GM19463 (cell line): ENCODE measurements at regions not wholly inside any gene's neighbourhood (a gene's known extent, or its start where the extent isn't known, plus 50 kb on each side); places are given as distances from the start of the nearest gene placed in this dataset.

Experiments used
- ATAC-seq: cut with Tn5 transposase; IDR thresholded peaks from one replicate; pipeline ENCODE4 v1.9.1; 2021; ENCODE audit warnings: mild to moderate bottlenecking, moderate library complexity; ENCODE audit not compliant: unreplicated experiment

GRCh38 chr2:14120376-14120775, 512.1 kb upstream of the LRATD1 start:
- no peak for ATAC-seq

GRCh38 chr2:14123436-14124103, 508.9 kb upstream of the LRATD1 start:
- ATAC-seq: no peak

GRCh38 chr2:14125624-14126293, 506.8 kb upstream of the LRATD1 start:
- no peak for ATAC-seq

GRCh38 chr2:14126846-14127245, 505.7 kb upstream of the LRATD1 start:
- no peak for ATAC-seq

GRCh38 chr2:14127765-14128164, 504.8 kb upstream of the LRATD1 start:
- ATAC-seq: no peak

GRCh38 chr2:14132386-14132785, 500.1 kb upstream of the LRATD1 start:
- ATAC-seq: no peak

GRCh38 chr2:14134771-14135170, 497.7 kb upstream of the LRATD1 start:
- ATAC-seq: no peak

GRCh38 chr2:14136030-14136429, 496.5 kb upstream of the LRATD1 start:
- ATAC-seq: no peak

GRCh38 chr2:14137643-14138042, 494.9 kb upstream of the LRATD1 start:
- ATAC-seq: no peak

- no peak for ATAC-seq
Measured at GRCh38 chr2:14140009-14140550, 492.4 kb upstream of the LRATD1 start.

GRCh38 chr2:14143435-14143834, 489.1 kb upstream of the LRATD1 start:
- ATAC-seq: no peak

- no peak for ATAC-seq
Measured at GRCh38 chr2:14148216-14148615, 484.3 kb upstream of the LRATD1 start.

GRCh38 chr2:14157816-14158215, 474.7 kb upstream of the LRATD1 start:
- no peak for ATAC-seq

- no peak for ATAC-seq
Measured at GRCh38 chr2:14180333-14180732, 452.2 kb upstream of the LRATD1 start.

- ATAC-seq: no peak
Measured at GRCh38 chr2:14182227-14182946, 450.1 kb upstream of the LRATD1 start.

- no peak for ATAC-seq
Measured at GRCh38 chr2:14185906-14186305, 446.6 kb upstream of the LRATD1 start.

- no peak for ATAC-seq
Measured at GRCh38 chr2:14188446-14188845, 444.1 kb upstream of the LRATD1 start.

- no peak for ATAC-seq
Measured at GRCh38 chr2:14189929-14190328, 442.6 kb upstream of the LRATD1 start.

GRCh38 chr2:14194233-14194632, 438.3 kb upstream of the LRATD1 start:
- ATAC-seq: no peak

- ATAC-seq: no peak
Measured at GRCh38 chr2:14197293-14197692, 435.2 kb upstream of the LRATD1 start.

GRCh38 chr2:14199040-14199439, 433.5 kb upstream of the LRATD1 start:
- ATAC-seq: no peak

GRCh38 chr2:14219306-14219705, 413.2 kb upstream of the LRATD1 start:
- no peak for ATAC-seq
